GM12878 (cell line): ENCODE measurements at regions not wholly inside any gene's neighbourhood (a gene's known extent, or its start where the extent isn't known, plus 50 kb on each side); places are given as distances from the start of the nearest gene placed in this dataset.

Experiments
- ATAC-seq: fragments of 200-7000 bp; cut with Tn5 transposase; 3 replicates; pipeline ENCODE4 v1.9.1; 2020; ENCODE audit warnings: mild to moderate bottlenecking, moderate library complexity
- BruUV-seq: library from RNA; stranded (reverse); fragments of 400-500 nt; replicated peaks from 2 replicates; lab custom pipeline; 2021; lab: Mats Ljungman, UMichigan
- CTCF ChIA-PET: fragments of 300-600 bp; sonication (Branson Sonifier 250); formaldehyde crosslinking; extraction: SDS; loops from one replicate; lab custom pipeline; 2021; ENCODE audit warnings: inconsistent platforms; lab: Yijun Ruan, JAX
- POLR2A ChIA-PET: fragments of 350-600 bp; formaldehyde crosslinking; extraction: SDS; loops from one replicate; lab custom pipeline; 2021; ENCODE audit warnings: inconsistent platforms; lab: Charles Lee
- RAD21 ChIA-PET: fragments of 300-600 bp; sonication (Branson Sonifier 250); formaldehyde crosslinking; loops from one replicate; lab custom pipeline; 2023; ENCODE audit warnings: antibody characterized with exemption; ENCODE audit not compliant: unreplicated experiment; lab: Charles Lee
- SMC1A ChIA-PET: fragments of 300-600 bp; sonication (Branson Sonifier 250); formaldehyde crosslinking; loops from one replicate; lab custom pipeline; 2023; ENCODE audit not compliant: unreplicated experiment, uncharacterized antibody; lab: Charles Lee
- DNase-seq: peaks from one replicate; pipeline ENCODE4 v3.0.0-alpha.2; 2011; ENCODE audit warnings: low read depth, low spot score
- FAIRE-seq: peaks from 3 replicates; lab custom pipeline; 2011; peaks lifted over from hg19 to GRCh38; lab: Jason Lieb, UNC
- H2AFZ ChIP-seq: 2 replicates; pipeline ENCODE4 v1.6.0; 2011; ENCODE audit warnings: low read depth, low read length, control low read depth; ENCODE audit not compliant: control insufficient read depth
- H3K27ac ChIP-seq: 2 replicates; pipeline ENCODE4 v1.5.1; 2011; ENCODE audit warnings: control low read depth; ENCODE audit not compliant: control insufficient read depth, insufficient read depth
- H3K27me3 ChIP-seq, 2 experiments: replicated peaks in 1 of 2; 2 replicates each; pipeline versions ENCODE4 v1.6.0 to v1.6.1; 2011; ENCODE audit warnings: low read length in 1 of 2; ENCODE audit not compliant: control insufficient read depth in 2 of 2, insufficient read depth in 2 of 2
- H3K36me3 ChIP-seq, 2 experiments: 2 replicates each; pipeline ENCODE4 v1.5.1; 2011; ENCODE audit warnings: low read length in 1 of 2; ENCODE audit not compliant: control insufficient read depth in 2 of 2, insufficient read depth in 2 of 2
- H3K4me1 ChIP-seq: 2 replicates; pipeline ENCODE4 v1.6.1; 2011; ENCODE audit warnings: mild to moderate bottlenecking, low read length, moderate library complexity, mixed read lengths; ENCODE audit not compliant: control insufficient read depth, insufficient read depth
- H3K4me2 ChIP-seq: 2 replicates; pipeline ENCODE4 v1.6.0; 2011; ENCODE audit warnings: control low read depth; ENCODE audit not compliant: control insufficient read depth, insufficient read depth
- H3K4me3 ChIP-seq: fragments of 200-600 bp; sonication (generic); 2 replicates; pipeline ENCODE4 v1.5.1; 2016
- H3K79me2 ChIP-seq: 2 replicates; pipeline ENCODE4 v1.6.0; 2011; ENCODE audit warnings: low read length; ENCODE audit not compliant: control insufficient read depth, insufficient read depth
- H3K9ac ChIP-seq: 2 replicates; pipeline ENCODE4 v1.8.0; 2011; ENCODE audit warnings: low read length, control low read depth, mixed read lengths; ENCODE audit not compliant: control insufficient read depth, insufficient read depth
- H3K9me3 ChIP-seq: replicated peaks from 3 replicates; pipeline ENCODE4 v1.5.1; 2011; ENCODE audit warnings: mild to moderate bottlenecking, low read length; ENCODE audit not compliant: control insufficient read depth, insufficient read depth
- H4K20me1 ChIP-seq: 2 replicates; pipeline ENCODE4 v1.6.0; 2011; ENCODE audit not compliant: control insufficient read depth, insufficient read depth
- BMI1 ChIP-seq: fragments of 450-650 bp; IDR thresholded peaks from 2 replicates; pipeline ENCODE4 v1.6.1; 2016; ENCODE audit warnings: mild to moderate bottlenecking, moderate library complexity, borderline replicate concordance
- EZH2 ChIP-seq: IDR thresholded peaks from 2 replicates; pipeline ENCODE4 v1.6.1; 2012; ENCODE audit warnings: low read depth, mild to moderate bottlenecking, control low read depth, inconsistent platforms, low read length, borderline replicate concordance; ENCODE audit not compliant: control insufficient read depth
- GABPA ChIP-seq: IDR thresholded peaks from 2 replicates; pipeline ENCODE4 v1.6.1; 2014; ENCODE audit warnings: antibody characterized with exemption, low read depth, mild to moderate bottlenecking, inconsistent platforms
- KDM1A ChIP-seq: fragments of 200-600 bp; sonication (generic); IDR thresholded peaks from 2 replicates; pipeline ENCODE4 v1.6.1; 2016; ENCODE audit warnings: borderline replicate concordance
- MXI1 ChIP-seq: fragments of 150-350 bp; IDR thresholded peaks from 2 replicates; pipeline ENCODE4 v1.6.1; 2011; ENCODE audit warnings: low read depth, mild to moderate bottlenecking, inconsistent platforms, low read length, improper control_type of control experiment
- NR2F1 ChIP-seq: fragments of 450-650 bp; conservative IDR thresholded peaks from 2 replicates; pipeline ENCODE4 v1.6.1; 2017; ENCODE audit warnings: mild to moderate bottlenecking
- POLR2A ChIP-seq: IDR thresholded peaks from 2 replicates; pipeline ENCODE4 v1.6.1; 2011; ENCODE audit warnings: low read depth, mild to moderate bottlenecking, low read length
- RB1 ChIP-seq: fragments of 450-650 bp; formaldehyde crosslinking; IDR thresholded peaks from 2 replicates; pipeline ENCODE4 v1.6.1; 2017; ENCODE audit warnings: mild to moderate bottlenecking, borderline replicate concordance
- RBBP5 ChIP-seq: fragments of 200-600 bp; sonication (generic); conservative IDR thresholded peaks from 2 replicates; pipeline ENCODE4 v1.6.1; 2016
- SIX5 ChIP-seq: IDR thresholded peaks from 2 replicates; pipeline ENCODE4 v1.6.1; 2011; ENCODE audit warnings: mild to moderate bottlenecking, low read depth, low read length, moderate library complexity; ENCODE audit not compliant: severe bottlenecking
- SPI1 ChIP-seq: IDR thresholded peaks from 2 replicates; pipeline ENCODE4 v1.6.1; 2011; ENCODE audit warnings: low read depth, mild to moderate bottlenecking, low read length, moderate library complexity, borderline replicate concordance; ENCODE audit not compliant: insufficient read depth
- TCF7 ChIP-seq: IDR thresholded peaks from 2 replicates; pipeline ENCODE4 v1.6.1; 2014; ENCODE audit warnings: antibody characterized with exemption, borderline replicate concordance
- ZNF217 ChIP-seq: fragments of 450-650 bp; IDR thresholded peaks from 2 replicates; pipeline ENCODE4 v1.6.1; 2017; ENCODE audit warnings: antibody characterized with exemption, mild to moderate bottlenecking
- ZNF24 ChIP-seq: fragments of 450-650 bp; IDR thresholded peaks from 2 replicates; pipeline ENCODE4 v1.6.1; 2017; ENCODE audit warnings: antibody characterized with exemption, mild to moderate bottlenecking
- WGBS: methylation state at CpG from one replicate; pipeline ENCODE4 v1.1.6; 2016; ENCODE audit warnings: low lambda C conversion rate; ENCODE audit not compliant: insufficient replicate concordance, insufficient coverage; ENCODE audit errors: missing lambda C conversion rate; 5-methylcytosine and 5-hydroxymethylcytosine counted together
- in situ Hi-C: fragments of 300-500 bp; cut with MboI; formaldehyde crosslinking; loops from 9 replicates; pipeline ENCODE4 v1.14.3; 2018; ENCODE audit warnings: mixed read lengths
- intact Hi-C: fragments of 100-400 bp; cut with micrococcal nuclease; formaldehyde crosslinking; loops from one replicate; pipeline ENCODE4 v1.14.2; 2022; ENCODE audit not compliant: unreplicated experiment
- TF ChIP-seq, protein P1 (sequence below): IDR thresholded peaks from 2 replicates; pipeline ENCODE4 v1.6.1; 2012; ENCODE audit warnings: low read length, inconsistent platforms
- TF ChIP-seq, protein P2 (sequence below): fragments of 450-650 bp; formaldehyde crosslinking; IDR thresholded peaks from 2 replicates; pipeline ENCODE4 v1.4.0; 2020; ENCODE audit warnings: mild to moderate bottlenecking, moderate library complexity
- TF ChIP-seq, protein P3 (sequence below), 3 experiments: IDR thresholded peaks in 2 of 3; conservative IDR thresholded peaks in 1 of 3; 2 replicates each; pipeline ENCODE4 v1.5.1; 2011; ENCODE audit warnings: low read depth in 3 of 3, low read length in 3 of 3, mild to moderate bottlenecking in 3 of 3, control low read depth in 2 of 3, moderate library complexity in 2 of 3, inconsistent platforms in 1 of 3, mixed read lengths in 1 of 3; ENCODE audit not compliant: control insufficient read depth in 2 of 3, insufficient read depth in 1 of 3; ENCODE audit errors: extremely low read depth in 1 of 3
- TF ChIP-seq, protein P4 (sequence below): fragments of 450-650 bp; IDR thresholded peaks from 2 replicates; pipeline ENCODE4 v1.6.1; 2018; ENCODE audit warnings: borderline replicate concordance, mild to moderate bottlenecking; ENCODE audit not compliant: partially characterized antibody

DNA sequence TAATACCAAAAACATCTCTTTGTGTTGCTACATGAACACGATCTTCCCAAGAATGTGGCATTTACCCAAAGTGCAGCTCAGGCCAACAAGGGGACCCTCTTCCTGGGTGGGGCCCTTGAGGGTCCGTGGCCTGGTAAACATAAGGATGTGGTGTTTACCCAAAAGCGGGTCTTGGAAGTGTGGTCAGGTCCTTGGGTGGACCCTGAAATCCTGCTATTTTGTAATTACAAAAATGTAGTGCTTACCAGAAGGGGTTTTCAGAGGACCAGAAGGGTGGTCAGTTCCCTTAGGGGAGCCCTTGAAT is 87.8 kb upstream of the PRDM11 start:
- Histone ChIP-seq H3K4me2 (no peak overlapping the region), H3K9ac (no peak overlapping the region), H4K20me1 (no peaks in the 10 kb centered on the region), H3K79me2 (no peaks in the 10 kb centered on the region), H2AFZ (no peak overlapping the region), H3K9me3 (no peaks in the 10 kb centered on the region), H3K4me1 (no peaks in the 10 kb centered on the region), H3K27me3 (peaks cover 0 to 2% of the 10 kb centered on the region in 2 experiments; a peak in 2 of 4 replicates), H3K36me3 (no peaks in the 10 kb centered on the region), H3K27ac (no peak overlapping the region), H3K4me3 (no peak overlapping the region)
- DNase-seq (no peak), FAIRE-seq (no peak), ATAC-seq (no peak)
- WGBS, result 37% methylated on average over 3 of the region's 3 CpGs
- intact Hi-C loops, result no loop called here
- POLR2A ChIA-PET, result no interaction called here
- in situ Hi-C loops, result no loop called here
- RAD21 ChIA-PET, result no interaction called here
- TF ChIP-seq, protein P1, sequence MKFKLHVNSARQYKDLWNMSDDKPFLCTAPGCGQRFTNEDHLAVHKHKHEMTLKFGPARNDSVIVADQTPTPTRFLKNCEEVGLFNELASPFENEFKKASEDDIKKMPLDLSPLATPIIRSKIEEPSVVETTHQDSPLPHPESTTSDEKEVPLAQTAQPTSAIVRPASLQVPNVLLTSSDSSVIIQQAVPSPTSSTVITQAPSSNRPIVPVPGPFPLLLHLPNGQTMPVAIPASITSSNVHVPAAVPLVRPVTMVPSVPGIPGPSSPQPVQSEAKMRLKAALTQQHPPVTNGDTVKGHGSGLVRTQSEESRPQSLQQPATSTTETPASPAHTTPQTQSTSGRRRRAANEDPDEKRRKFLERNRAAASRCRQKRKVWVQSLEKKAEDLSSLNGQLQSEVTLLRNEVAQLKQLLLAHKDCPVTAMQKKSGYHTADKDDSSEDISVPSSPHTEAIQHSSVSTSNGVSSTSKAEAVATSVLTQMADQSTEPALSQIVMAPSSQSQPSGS, result no peak
- TF ChIP-seq TCF7 (no peak), SPI1 (no peak), GABPA (no peak), ZNF24 (no peak), MXI1 (no peak), ZNF217 (no peak), RBBP5 (no peak), POLR2A (no peak), SIX5 (no peak), EZH2 (no peak), NR2F1 (no peak), BMI1 (no peak), KDM1A (no peak), RB1 (no peak)
- TF ChIP-seq, protein P2, sequence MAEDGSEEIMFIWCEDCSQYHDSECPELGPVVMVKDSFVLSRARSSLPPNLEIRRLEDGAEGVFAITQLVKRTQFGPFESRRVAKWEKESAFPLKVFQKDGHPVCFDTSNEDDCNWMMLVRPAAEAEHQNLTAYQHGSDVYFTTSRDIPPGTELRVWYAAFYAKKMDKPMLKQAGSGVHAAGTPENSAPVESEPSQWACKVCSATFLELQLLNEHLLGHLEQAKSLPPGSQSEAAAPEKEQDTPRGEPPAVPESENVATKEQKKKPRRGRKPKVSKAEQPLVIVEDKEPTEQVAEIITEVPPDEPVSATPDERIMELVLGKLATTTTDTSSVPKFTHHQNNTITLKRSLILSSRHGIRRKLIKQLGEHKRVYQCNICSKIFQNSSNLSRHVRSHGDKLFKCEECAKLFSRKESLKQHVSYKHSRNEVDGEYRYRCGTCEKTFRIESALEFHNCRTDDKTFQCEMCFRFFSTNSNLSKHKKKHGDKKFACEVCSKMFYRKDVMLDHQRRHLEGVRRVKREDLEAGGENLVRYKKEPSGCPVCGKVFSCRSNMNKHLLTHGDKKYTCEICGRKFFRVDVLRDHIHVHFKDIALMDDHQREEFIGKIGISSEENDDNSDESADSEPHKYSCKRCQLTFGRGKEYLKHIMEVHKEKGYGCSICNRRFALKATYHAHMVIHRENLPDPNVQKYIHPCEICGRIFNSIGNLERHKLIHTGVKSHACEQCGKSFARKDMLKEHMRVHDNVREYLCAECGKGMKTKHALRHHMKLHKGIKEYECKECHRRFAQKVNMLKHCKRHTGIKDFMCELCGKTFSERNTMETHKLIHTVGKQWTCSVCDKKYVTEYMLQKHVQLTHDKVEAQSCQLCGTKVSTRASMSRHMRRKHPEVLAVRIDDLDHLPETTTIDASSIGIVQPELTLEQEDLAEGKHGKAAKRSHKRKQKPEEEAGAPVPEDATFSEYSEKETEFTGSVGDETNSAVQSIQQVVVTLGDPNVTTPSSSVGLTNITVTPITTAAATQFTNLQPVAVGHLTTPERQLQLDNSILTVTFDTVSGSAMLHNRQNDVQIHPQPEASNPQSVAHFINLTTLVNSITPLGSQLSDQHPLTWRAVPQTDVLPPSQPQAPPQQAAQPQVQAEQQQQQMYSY, result no peak
- TF ChIP-seq, protein P3, sequence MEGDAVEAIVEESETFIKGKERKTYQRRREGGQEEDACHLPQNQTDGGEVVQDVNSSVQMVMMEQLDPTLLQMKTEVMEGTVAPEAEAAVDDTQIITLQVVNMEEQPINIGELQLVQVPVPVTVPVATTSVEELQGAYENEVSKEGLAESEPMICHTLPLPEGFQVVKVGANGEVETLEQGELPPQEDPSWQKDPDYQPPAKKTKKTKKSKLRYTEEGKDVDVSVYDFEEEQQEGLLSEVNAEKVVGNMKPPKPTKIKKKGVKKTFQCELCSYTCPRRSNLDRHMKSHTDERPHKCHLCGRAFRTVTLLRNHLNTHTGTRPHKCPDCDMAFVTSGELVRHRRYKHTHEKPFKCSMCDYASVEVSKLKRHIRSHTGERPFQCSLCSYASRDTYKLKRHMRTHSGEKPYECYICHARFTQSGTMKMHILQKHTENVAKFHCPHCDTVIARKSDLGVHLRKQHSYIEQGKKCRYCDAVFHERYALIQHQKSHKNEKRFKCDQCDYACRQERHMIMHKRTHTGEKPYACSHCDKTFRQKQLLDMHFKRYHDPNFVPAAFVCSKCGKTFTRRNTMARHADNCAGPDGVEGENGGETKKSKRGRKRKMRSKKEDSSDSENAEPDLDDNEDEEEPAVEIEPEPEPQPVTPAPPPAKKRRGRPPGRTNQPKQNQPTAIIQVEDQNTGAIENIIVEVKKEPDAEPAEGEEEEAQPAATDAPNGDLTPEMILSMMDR (IDR thresholded peaks at IDR 0.05 in 2 of 3, conservative IDR thresholded peaks at IDR 0.05 in 1 of 3; ENCODE audit: control insufficient read depth in 2 of 3, extremely low read depth in 1 of 3, insufficient read depth in 1 of 3, low read depth in 3 of 3, low read length in 3 of 3), result no peak
- TF ChIP-seq, protein P4, sequence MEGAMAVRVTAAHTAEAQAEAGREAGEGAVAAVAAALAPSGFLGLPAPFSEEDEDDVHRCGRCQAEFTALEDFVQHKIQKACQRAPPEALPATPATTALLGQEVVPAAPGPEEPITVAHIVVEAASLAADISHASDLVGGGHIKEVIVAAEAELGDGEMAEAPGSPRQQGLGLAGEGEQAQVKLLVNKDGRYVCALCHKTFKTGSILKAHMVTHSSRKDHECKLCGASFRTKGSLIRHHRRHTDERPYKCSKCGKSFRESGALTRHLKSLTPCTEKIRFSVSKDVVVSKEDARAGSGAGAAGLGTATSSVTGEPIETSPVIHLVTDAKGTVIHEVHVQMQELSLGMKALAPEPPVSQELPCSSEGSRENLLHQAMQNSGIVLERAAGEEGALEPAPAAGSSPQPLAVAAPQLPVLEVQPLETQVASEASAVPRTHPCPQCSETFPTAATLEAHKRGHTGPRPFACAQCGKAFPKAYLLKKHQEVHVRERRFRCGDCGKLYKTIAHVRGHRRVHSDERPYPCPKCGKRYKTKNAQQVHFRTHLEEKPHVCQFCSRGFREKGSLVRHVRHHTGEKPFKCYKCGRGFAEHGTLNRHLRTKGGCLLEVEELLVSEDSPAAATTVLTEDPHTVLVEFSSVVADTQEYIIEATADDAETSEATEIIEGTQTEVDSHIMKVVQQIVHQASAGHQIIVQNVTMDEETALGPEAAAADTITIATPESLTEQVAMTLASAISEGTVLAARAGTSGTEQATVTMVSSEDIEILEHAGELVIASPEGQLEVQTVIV, result no peak
- CTCF ChIA-PET, result no interaction called here
- BruUV-seq, result no TSS peak
- SMC1A ChIA-PET, result no interaction called here
